Activated T-cell treated with anti-CD3 and anti-CD28 coated beads, Interleukin-2, amount 50 U/mL, for 24 hours (primary cell): ENCODE measurements at regions not wholly inside any gene's neighbourhood (a gene's known extent, or its start where the extent isn't known, plus 50 kb on each side); places are given as distances from the start of the nearest gene placed in this dataset.
"Not testable (repeated sequence)": the region's sequence is repeated elsewhere in the genome, so short reads cannot be mapped to it uniquely, and the experiment has no call there.

ENCODE experiments used
- DNase-seq: peaks from one replicate; pipeline ENCODE4 v3.0.0-alpha.2; 2020
- H3K27ac Mint-ChIP-seq: 2 replicates; pipeline ENCODE4 v1.8.0; 2020; ENCODE audit warnings: mild to moderate bottlenecking, mixed read lengths
- H3K27me3 Mint-ChIP-seq: 2 replicates; pipeline ENCODE4 v1.8.0; 2020; ENCODE audit warnings: mixed read lengths
- H3K36me3 Mint-ChIP-seq: 2 replicates; pipeline ENCODE4 v1.8.0; 2020; ENCODE audit warnings: low read depth, mixed read lengths
- H3K4me1 Mint-ChIP-seq: 2 replicates; pipeline ENCODE4 v1.8.0; 2020; ENCODE audit warnings: low read depth, mixed read lengths
- H3K4me3 Mint-ChIP-seq: 2 replicates; pipeline ENCODE4 v1.8.0; 2020; ENCODE audit warnings: mild to moderate bottlenecking, moderate library complexity, mixed read lengths
- H3K9me3 Mint-ChIP-seq: 2 replicates; pipeline ENCODE4 v1.8.0; 2020; ENCODE audit warnings: mixed read lengths

GRCh38 chr1:244305776-244306341 is 145.8 kb downstream of the ADSS2 start:
- Mint-ChIP-seq H3K27me3 (no peaks in the 10 kb centered on the region), H3K4me3 (no peak overlapping the region), H3K36me3 (no peaks in the 10 kb centered on the region), H3K27ac (no peak overlapping the region), H3K9me3 (peaks cover 2% of the 10 kb centered on the region), H3K4me1 (no peaks in the 10 kb centered on the region)
- DNase-seq = no peak

DNA sequence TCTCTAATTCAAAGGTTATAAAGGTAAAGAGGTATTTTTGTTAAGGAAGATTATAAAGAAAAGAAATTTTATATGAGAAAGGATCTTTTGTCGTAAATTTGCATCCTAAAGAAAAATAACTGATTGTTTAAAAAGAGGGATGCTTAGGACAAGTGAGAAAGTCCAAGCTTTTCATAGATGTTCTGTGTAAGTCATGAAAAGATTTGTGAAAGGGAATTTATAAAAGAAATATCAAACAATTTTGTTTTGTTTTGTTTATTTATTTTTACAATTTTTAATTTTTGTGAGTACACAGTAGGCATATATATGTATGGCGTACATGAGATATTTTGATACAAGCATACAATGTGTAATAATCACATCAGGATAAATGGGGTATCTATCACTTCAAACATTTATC is 145.2 kb downstream of the ADSS2 start:
- H3K9me3 Mint-ChIP-seq = peaks cover 2% of the 10 kb centered on the region
- no peak overlapping the region for H3K27ac Mint-ChIP-seq
- no peak for DNase-seq
- H3K36me3 Mint-ChIP-seq = no peaks in the 10 kb centered on the region
- no peaks in the 10 kb centered on the region for H3K4me1 Mint-ChIP-seq
- no peak overlapping the region for H3K4me3 Mint-ChIP-seq
- no peaks in the 10 kb centered on the region for H3K27me3 Mint-ChIP-seq

- not testable (repeated sequence) for H3K9me3 Mint-ChIP-seq, DNase-seq, H3K27me3 Mint-ChIP-seq, H3K27ac Mint-ChIP-seq, H3K36me3 Mint-ChIP-seq, H3K4me3 Mint-ChIP-seq, H3K4me1 Mint-ChIP-seq
Observed at GRCh38 chr1:244309191-244309590, 142.5 kb downstream of the ADSS2 start.

GRCh38 chr1:244311784-244312532 is 139.8 kb downstream of the ADSS2 start:
- no peak overlapping the region for H3K4me3 Mint-ChIP-seq
- no peaks in the 10 kb centered on the region for H3K36me3 Mint-ChIP-seq
- DNase-seq = no peak
- no peaks in the 10 kb centered on the region for H3K4me1 Mint-ChIP-seq
- H3K27me3 Mint-ChIP-seq = no peaks in the 10 kb centered on the region
- no peak overlapping the region for H3K27ac Mint-ChIP-seq
- H3K9me3 Mint-ChIP-seq = peaks cover 2% of the 10 kb centered on the region

DNA sequence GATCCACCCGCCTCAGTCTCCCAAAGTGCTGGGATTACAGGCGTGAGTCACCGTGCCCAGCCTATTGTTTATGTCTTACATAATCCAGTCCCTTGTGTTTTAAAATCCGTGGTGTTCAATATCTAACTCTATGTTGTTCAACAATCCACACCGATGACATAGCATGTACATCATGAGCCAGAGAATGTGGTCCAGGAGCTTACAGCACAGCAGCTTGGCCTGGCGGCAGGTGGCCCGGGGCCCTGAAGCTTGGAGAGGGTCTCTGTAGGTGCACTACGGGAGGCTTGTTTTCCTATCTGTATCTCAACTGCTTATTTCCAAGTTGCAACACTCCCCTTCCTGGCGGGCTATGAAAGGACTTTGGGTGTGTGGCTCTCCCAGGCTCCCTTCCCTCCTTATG is 138.4 kb downstream of the ADSS2 start:
- no peaks in the 10 kb centered on the region for H3K36me3 Mint-ChIP-seq

GRCh38 chr1:244314921-244315559 is 136.7 kb downstream of the ADSS2 start:
- DNase-seq = no peak
- Mint-ChIP-seq H3K27me3 (no peaks in the 10 kb centered on the region), H3K9me3 (no peaks in the 10 kb centered on the region), H3K27ac (no peak overlapping the region), H3K4me1 (peaks cover 16% of the 10 kb centered on the region), H3K4me3 (no peak overlapping the region), H3K36me3 (no peaks in the 10 kb centered on the region)

More for the DNA sequence above, 138.4 kb downstream of the ADSS2 start:
- DNase-seq = no peak
- Mint-ChIP-seq H3K9me3 (no peaks in the 10 kb centered on the region), H3K4me1 (peaks cover 3% of the 10 kb centered on the region), H3K27ac (no peak overlapping the region), H3K27me3 (no peaks in the 10 kb centered on the region), H3K4me3 (no peak overlapping the region)

GRCh38 chr1:244315996-244316395 is 135.7 kb downstream of the ADSS2 start:
- Mint-ChIP-seq H3K36me3 (no peaks in the 10 kb centered on the region), H3K9me3 (no peaks in the 10 kb centered on the region), H3K27me3 (no peaks in the 10 kb centered on the region), H3K27ac (no peak overlapping the region), H3K4me1 (peaks cover 19% of the 10 kb centered on the region), H3K4me3 (no peak overlapping the region)
- DNase-seq = no peak

DNA sequence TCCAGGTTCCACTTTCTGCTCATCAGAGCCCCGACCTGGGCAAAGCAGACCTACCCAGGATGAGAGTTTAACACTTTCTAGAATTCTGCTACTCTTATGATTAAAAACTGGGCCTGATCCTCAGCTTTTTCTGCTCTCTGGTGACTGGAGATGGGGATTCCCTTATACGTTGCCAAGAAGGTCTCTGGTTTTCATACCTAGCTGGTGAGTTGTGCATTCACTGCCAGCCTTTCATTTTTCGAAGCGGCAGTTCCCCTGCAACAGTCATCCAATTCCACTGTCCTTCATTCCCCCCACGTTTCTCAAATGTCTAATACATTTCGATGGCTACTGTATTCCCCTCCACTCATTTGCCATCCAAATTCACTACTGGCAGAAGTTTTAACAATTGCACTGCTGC is 135.3 kb downstream of the ADSS2 start:
- no peak overlapping the region for H3K4me3 Mint-ChIP-seq
- no peaks in the 10 kb centered on the region for H3K36me3 Mint-ChIP-seq
- no peak overlapping the region for H3K27ac Mint-ChIP-seq
- peaks cover 20% of the 10 kb centered on the region for H3K4me1 Mint-ChIP-seq
- H3K27me3 Mint-ChIP-seq = no peaks in the 10 kb centered on the region
- no peaks in the 10 kb centered on the region for H3K9me3 Mint-ChIP-seq
- DNase-seq = no peak

GRCh38 chr1:244316986-244317655 is 134.6 kb downstream of the ADSS2 start:
- Mint-ChIP-seq H3K4me1 (peaks cover 24% of the 10 kb centered on the region), H3K27ac (no peak overlapping the region), H3K4me3 (no peak overlapping the region), H3K27me3 (no peaks in the 10 kb centered on the region), H3K36me3 (no peaks in the 10 kb centered on the region), H3K9me3 (no peaks in the 10 kb centered on the region)
- DNase-seq = no peak

DNA sequence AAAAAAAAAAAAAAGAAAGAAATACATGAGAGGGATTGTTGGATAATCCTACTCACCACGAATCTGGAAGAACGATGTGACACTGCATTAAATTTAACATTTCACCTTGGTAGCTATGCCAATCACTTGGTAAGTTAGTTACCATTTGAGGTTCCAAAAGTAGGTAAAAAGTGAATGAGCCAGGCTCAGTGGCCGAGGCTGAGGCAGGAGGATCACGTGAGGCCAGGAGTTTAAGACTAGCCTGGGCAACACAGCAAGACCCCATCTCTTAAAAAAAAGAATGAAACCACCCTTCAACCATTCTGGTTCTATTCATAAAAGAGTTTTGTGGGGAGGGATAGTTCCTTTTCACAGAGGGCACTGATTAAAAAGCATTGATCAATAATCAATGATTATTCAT is 133.6 kb downstream of the ADSS2 start:
- Mint-ChIP-seq H3K9me3 (no peaks in the 10 kb centered on the region), H3K27me3 (no peaks in the 10 kb centered on the region), H3K36me3 (no peaks in the 10 kb centered on the region), H3K4me3 (no peak overlapping the region), H3K4me1 (peaks cover 34% of the 10 kb centered on the region), H3K27ac (no peak overlapping the region)
- no peak for DNase-seq

GRCh38 chr1:244318512-244318911 is 133.2 kb downstream of the ADSS2 start:
- Mint-ChIP-seq H3K36me3 (no peaks in the 10 kb centered on the region), H3K4me3 (no peak overlapping the region), H3K27me3 (no peaks in the 10 kb centered on the region), H3K4me1 (peaks cover 37% of the 10 kb centered on the region), H3K9me3 (no peaks in the 10 kb centered on the region), H3K27ac (no peak overlapping the region)
- DNase-seq = no peak

DNA sequence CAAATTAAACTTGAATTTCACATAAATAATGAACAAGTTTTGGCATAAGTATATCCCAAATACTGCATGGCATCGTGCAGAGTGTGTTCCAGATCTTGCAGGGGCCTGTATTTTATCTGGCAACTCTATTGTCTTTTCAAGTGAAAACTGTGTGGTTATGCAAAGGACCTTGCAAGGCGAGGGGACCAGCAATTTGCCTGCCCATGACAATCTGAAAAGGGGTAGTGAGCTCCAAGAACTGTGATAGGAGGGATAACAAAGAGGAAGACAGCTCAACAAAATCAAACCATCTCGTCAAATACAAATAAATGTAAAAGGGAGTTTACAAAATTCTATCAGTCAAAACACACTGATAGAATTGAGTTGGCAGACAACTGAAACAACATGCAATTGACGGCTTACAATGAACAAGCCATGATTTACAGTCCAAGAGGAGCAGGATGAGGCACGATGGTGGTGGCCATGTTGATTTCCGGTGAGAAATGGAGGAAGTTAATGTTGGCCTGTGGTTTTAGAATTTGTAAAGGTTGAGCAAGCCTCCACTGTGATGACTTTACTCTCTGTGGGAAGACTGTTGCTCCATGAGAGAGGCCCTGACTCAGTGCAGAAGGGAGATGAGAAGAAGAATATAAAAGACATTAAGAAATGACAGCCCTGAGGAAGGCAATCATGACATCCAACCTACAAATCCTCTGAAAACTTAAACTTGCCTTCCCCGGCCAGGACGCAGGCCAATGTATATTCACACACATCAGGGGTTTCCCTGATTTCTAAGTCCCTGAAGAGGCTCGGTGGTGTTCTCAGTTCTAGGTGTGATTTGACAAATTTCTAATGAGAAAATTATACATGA is 132.2 kb downstream of the ADSS2 start:
- no peaks in the 10 kb centered on the region for H3K9me3 Mint-ChIP-seq
- H3K27ac Mint-ChIP-seq = peak overlapping the region; percentile 90
- H3K36me3 Mint-ChIP-seq = no peaks in the 10 kb centered on the region
- no peaks in the 10 kb centered on the region for H3K27me3 Mint-ChIP-seq
- peak overlapping the region; percentile 21 for H3K4me3 Mint-ChIP-seq
- H3K4me1 Mint-ChIP-seq = peaks cover 43% of the 10 kb centered on the region
- peak; percentile 48 for DNase-seq

GRCh38 chr1:244322181-244322580 is 129.5 kb downstream of the ADSS2 start:
- H3K36me3 Mint-ChIP-seq = no peaks in the 10 kb centered on the region
- H3K4me1 Mint-ChIP-seq = peaks cover 57% of the 10 kb centered on the region
- H3K27ac Mint-ChIP-seq = no peak overlapping the region
- no peak for DNase-seq
- H3K4me3 Mint-ChIP-seq = no peak overlapping the region
- no peaks in the 10 kb centered on the region for H3K27me3 Mint-ChIP-seq
- H3K9me3 Mint-ChIP-seq = no peaks in the 10 kb centered on the region

DNA sequence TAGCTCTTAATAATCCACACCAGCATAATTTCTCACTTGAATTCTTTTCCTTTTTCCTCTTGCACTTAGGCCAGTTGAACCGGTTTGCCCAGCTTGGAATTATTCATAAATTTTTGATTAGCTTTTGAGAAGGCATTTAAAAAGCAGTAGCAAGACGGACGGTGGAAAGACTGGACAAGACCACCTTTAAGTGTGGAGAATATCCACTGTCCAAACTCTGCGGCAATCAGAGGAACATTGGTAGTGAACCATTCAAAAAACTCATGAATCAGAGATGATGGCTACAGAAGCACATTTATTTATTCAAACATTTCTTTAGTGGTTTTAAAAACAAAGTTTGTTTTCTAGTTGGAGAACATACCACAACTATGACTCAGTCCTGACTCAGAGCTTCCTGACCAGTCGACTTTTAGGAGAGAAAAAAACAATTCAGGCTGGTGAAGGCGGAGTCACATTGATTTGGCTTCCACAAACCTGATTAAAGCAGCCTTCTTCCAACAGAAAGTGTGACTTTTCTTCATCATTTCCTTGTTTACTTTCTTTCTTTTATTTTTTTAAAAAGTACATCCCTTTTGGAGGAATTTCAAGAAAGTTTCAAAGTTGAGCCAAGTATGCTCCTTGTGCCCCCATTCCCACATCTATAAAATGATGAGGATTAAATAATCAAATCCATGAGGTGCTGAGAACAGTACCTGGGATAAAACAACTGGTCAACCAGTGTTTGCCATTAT is 128.8 kb downstream of the ADSS2 start:
- Mint-ChIP-seq H3K4me1 (peaks cover 57% of the 10 kb centered on the region), H3K4me3 (peak overlapping the region; percentile 11), H3K9me3 (no peaks in the 10 kb centered on the region), H3K36me3 (no peaks in the 10 kb centered on the region), H3K27ac (peak overlapping the region; percentile 65), H3K27me3 (no peaks in the 10 kb centered on the region)
- DNase-seq = no peak
